AG04450 (cell line): ENCODE measurements at regions not wholly inside any gene's neighbourhood (a gene's known extent, or its start where the extent isn't known, plus 50 kb on each side); places are given as distances from the start of the nearest gene placed in this dataset.

Experiments
- CTCF ChIA-PET: fragments of 300-600, 350-600 bp; formaldehyde crosslinking; extraction: SDS; loops from one replicate; lab custom pipeline; 2022; ENCODE audit warnings: antibody characterized with exemption, inconsistent platforms; lab: Charles Lee
- POLR2A ChIA-PET: fragments of 350-600 bp; formaldehyde crosslinking; extraction: SDS; loops from one replicate; lab custom pipeline; 2021; ENCODE audit warnings: antibody characterized with exemption, inconsistent platforms; lab: Yijun Ruan, JAX
- DNase-seq: peaks from one replicate; pipeline ENCODE4 v3.0.0-alpha.2; 2011; ENCODE audit warnings: low read depth, low spot score
- H3K27ac ChIP-seq: one replicate; pipeline ENCODE4 v1.5.1; 2012; ENCODE audit warnings: low read depth, low read length, control low read depth
- H3K27me3 ChIP-seq: one replicate; pipeline ENCODE4 v1.6.0; 2012; ENCODE audit warnings: low read length; ENCODE audit not compliant: control insufficient read depth, insufficient read depth
- H3K4me3 ChIP-seq: 2 replicates; pipeline ENCODE4 v1.5.1; 2011; ENCODE audit warnings: mild to moderate bottlenecking, low read depth, low read length, control low read depth
- H3K9me3 ChIP-seq: 2 replicates; pipeline ENCODE4 v1.5.1; 2012; ENCODE audit warnings: low read length; ENCODE audit not compliant: control insufficient read depth, insufficient read depth
- CTCF ChIP-seq: IDR thresholded peaks from 2 replicates; pipeline ENCODE4 v1.5.1; 2011; ENCODE audit warnings: low read depth, low read length, control low read depth, inconsistent platforms

- Histone ChIP-seq H3K9me3 (no peaks in the 10 kb centered on the region; the same call in 1 of the 2 replicates), H3K4me3 (no peak overlapping the region), H3K27me3 (peaks cover 32% of the 10 kb centered on the region), H3K27ac (no peak overlapping the region)
- POLR2A ChIA-PET: no interaction called here
- no peak for DNase-seq
- CTCF ChIA-PET: no interaction called here
- TF ChIP-seq CTCF: no peak
Measured at GRCh38 chr3:193830791-193831191, 237.8 kb downstream of the OPA1 start.

GRCh38 chr3:193831495-193832455, 238.8 kb downstream of the OPA1 start:
- H3K4me3 ChIP-seq: no peak overlapping the region
- TF ChIP-seq CTCF: no peak
- DNase-seq: no peak
- no peak overlapping the region for H3K27ac ChIP-seq
- ChIA-PET CTCF (no interaction called here), POLR2A (no interaction called here)
- peaks cover 26% of the 10 kb centered on the region for H3K27me3 ChIP-seq
- no peaks in the 10 kb centered on the region; the same call in 1 of the 2 replicates for H3K9me3 ChIP-seq

GRCh38 chr3:193832833-193833413, 239.9 kb downstream of the OPA1 start:
- ChIA-PET POLR2A (no interaction called here), CTCF (no interaction called here)
- no peak for TF ChIP-seq CTCF
- DNase-seq: no peak
- Histone ChIP-seq H3K4me3 (no peak overlapping the region), H3K9me3 (no peaks in the 10 kb centered on the region; the same call in 1 of the 2 replicates), H3K27me3 (peaks cover 23% of the 10 kb centered on the region), H3K27ac (no peak overlapping the region)

GRCh38 chr3:193833592-193833991, 240.6 kb downstream of the OPA1 start:
- H3K27me3 ChIP-seq: peaks cover 23% of the 10 kb centered on the region
- no peak for TF ChIP-seq CTCF
- ChIA-PET CTCF (no interaction called here), POLR2A (no interaction called here)
- no peaks in the 10 kb centered on the region; the same call in 1 of the 2 replicates for H3K9me3 ChIP-seq
- no peak for DNase-seq
- no peak overlapping the region for H3K27ac ChIP-seq
- no peak overlapping the region for H3K4me3 ChIP-seq

GRCh38 chr3:193835414-193835813, 242.4 kb downstream of the OPA1 start:
- CTCF ChIA-PET: no interaction called here
- H3K27me3 ChIP-seq: peaks cover 21% of the 10 kb centered on the region
- no peaks in the 10 kb centered on the region; the same call in 1 of the 2 replicates for H3K9me3 ChIP-seq

More at GRCh38 chr3:193835414-193835813, 242.4 kb downstream of the OPA1 start:
- H3K4me3 ChIP-seq: no peak overlapping the region
- POLR2A ChIA-PET: no interaction called here
- no peak for TF ChIP-seq CTCF
- DNase-seq: no peak
- no peak overlapping the region for H3K27ac ChIP-seq
